8988T (cell line): ENCODE measurements at regions not wholly inside any gene's neighbourhood (a gene's known extent, or its start where the extent isn't known, plus 50 kb on each side); places are given as distances from the start of the nearest gene placed in this dataset.
"Not testable (repeated sequence)": the region's sequence is repeated elsewhere in the genome, so short reads cannot be mapped to it uniquely, and the experiment has no call there.

Source experiments
- DNase-seq: peaks from one replicate; pipeline ENCODE4 v3.0.0; 2011

GRCh38 chr2:224260372-224261020 lies 141.4 kb downstream of the FAM124B start:
- no peak for DNase-seq

- no peak for DNase-seq
Measured at GRCh38 chr2:224259831-224260230, 142.1 kb downstream of the FAM124B start.

- no peak for DNase-seq
Measured at GRCh38 chr2:224258059-224258458, 143.8 kb downstream of the FAM124B start.

GRCh38 chr2:224257156-224257555 lies 144.8 kb downstream of the FAM124B start:
- no peak for DNase-seq

GRCh38 chr2:224253464-224253863 lies 148.4 kb downstream of the FAM124B start:
- DNase-seq, result no peak

- no peak for DNase-seq
Measured at GRCh38 chr2:224252631-224253030, 149.3 kb downstream of the FAM124B start.

GRCh38 chr2:224248944-224249371 lies 152.9 kb downstream of the FAM124B start:
- DNase-seq, result no peak

- DNase-seq, result no peak
Measured at GRCh38 chr2:224242561-224242960, 159.3 kb downstream of the FAM124B start.

GRCh38 chr2:224241812-224242211 lies 160.1 kb downstream of the FAM124B start:
- no peak for DNase-seq

GRCh38 chr2:224241001-224241400 lies 160.9 kb downstream of the FAM124B start:
- DNase-seq, result no peak

- DNase-seq, result no peak
Measured at GRCh38 chr2:224223851-224224555, 177.9 kb downstream of the FAM124B start.

GRCh38 chr2:224222974-224223373 lies 178.9 kb downstream of the FAM124B start:
- DNase-seq, result no peak

- DNase-seq, result no peak
Measured at GRCh38 chr2:224222291-224222690, 179.6 kb downstream of the FAM124B start.

GRCh38 chr2:224221455-224221913 lies 180.4 kb downstream of the FAM124B start:
- DNase-seq, result peak; percentile 17

GRCh38 chr2:224220586-224221255 lies 181.2 kb downstream of the FAM124B start:
- no peak for DNase-seq

- DNase-seq, result no peak
Measured at GRCh38 chr2:224219781-224220180, 180.7 kb upstream of the SERPINE2 start.

GRCh38 chr2:224217962-224218347 lies 178.9 kb upstream of the SERPINE2 start:
- no peak for DNase-seq

- DNase-seq, result no peak
Measured at GRCh38 chr2:224217233-224217961, 178.3 kb upstream of the SERPINE2 start.

GRCh38 chr2:224215611-224216010 lies 176.5 kb upstream of the SERPINE2 start:
- not testable (repeated sequence) for DNase-seq

- no peak for DNase-seq
Measured at GRCh38 chr2:224213396-224213795, 174.3 kb upstream of the SERPINE2 start.

- DNase-seq, result no peak
Measured at GRCh38 chr2:224211791-224212190, 172.7 kb upstream of the SERPINE2 start.

- DNase-seq, result no peak
Measured at GRCh38 chr2:224211181-224211480, 172.0 kb upstream of the SERPINE2 start.
